ENCODE measurements at regions not wholly inside any gene's neighbourhood (a gene's known extent, or its start where the extent isn't known, plus 50 kb on each side); places are given as distances from the start of the nearest gene placed in this dataset.

DNA sequence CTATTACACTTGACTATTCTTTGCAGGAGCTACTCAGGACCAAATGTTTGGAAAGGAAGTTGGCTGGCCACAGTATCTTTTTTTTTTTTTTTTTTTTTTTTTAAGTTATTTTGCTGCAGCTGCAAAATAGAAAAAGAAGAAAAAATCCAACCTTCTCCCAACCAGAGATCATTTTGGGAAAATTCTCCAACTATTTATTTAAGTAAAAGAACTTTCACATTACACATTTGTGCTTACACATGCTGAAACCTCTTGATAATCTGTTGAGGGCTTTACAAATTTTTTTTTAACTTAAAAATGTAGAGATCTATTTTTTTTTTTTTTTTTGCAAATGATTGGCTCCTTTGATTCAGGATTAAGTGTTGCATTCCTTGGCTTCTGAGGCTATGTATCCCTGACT is 148.0 kb downstream of the POLR2M start:
- DNase-seq = no peak
- TF ChIP-seq POLR2A (IDR thresholded peaks at IDR 0.05) (no peak), POLR2AphosphoS5 (IDR thresholded peaks at IDR 0.05) (no peak), EP300 (IDR thresholded peaks at IDR 0.05; ENCODE audit: low read depth) (no peak)
- TF ChIP-seq, protein P1, sequence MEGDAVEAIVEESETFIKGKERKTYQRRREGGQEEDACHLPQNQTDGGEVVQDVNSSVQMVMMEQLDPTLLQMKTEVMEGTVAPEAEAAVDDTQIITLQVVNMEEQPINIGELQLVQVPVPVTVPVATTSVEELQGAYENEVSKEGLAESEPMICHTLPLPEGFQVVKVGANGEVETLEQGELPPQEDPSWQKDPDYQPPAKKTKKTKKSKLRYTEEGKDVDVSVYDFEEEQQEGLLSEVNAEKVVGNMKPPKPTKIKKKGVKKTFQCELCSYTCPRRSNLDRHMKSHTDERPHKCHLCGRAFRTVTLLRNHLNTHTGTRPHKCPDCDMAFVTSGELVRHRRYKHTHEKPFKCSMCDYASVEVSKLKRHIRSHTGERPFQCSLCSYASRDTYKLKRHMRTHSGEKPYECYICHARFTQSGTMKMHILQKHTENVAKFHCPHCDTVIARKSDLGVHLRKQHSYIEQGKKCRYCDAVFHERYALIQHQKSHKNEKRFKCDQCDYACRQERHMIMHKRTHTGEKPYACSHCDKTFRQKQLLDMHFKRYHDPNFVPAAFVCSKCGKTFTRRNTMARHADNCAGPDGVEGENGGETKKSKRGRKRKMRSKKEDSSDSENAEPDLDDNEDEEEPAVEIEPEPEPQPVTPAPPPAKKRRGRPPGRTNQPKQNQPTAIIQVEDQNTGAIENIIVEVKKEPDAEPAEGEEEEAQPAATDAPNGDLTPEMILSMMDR (IDR thresholded peaks at IDR 0.05) = no peak
- no peaks in the 10 kb centered on the region for H3K4me1 ChIP-seq
- in situ Hi-C loops (cut with MboI; ENCODE audit: low pct_ligation_motif_present in 1 of 4, low pct_unique_long_range_greater_than_20kb in 1 of 4, low sequenced_read_pairs in 3 of 4) (loop anchor here in 3 of 4 donors (5.0 to 25.0 kb wide), 4 partner anchors 107 to 292 kb away; no protein-coding TSS in a partner anchor), intact Hi-C loops (cut with DNase I; ENCODE audit: low total_unique reads) (loop anchor here (5.0 kb wide), 1 partner anchor 1148 kb away; no protein-coding TSS in a partner anchor)
- no peak overlapping the region for H3K4me3 ChIP-seq
- peaks cover 4% of the 10 kb centered on the region for H3K27me3 ChIP-seq
- H3K9me3 ChIP-seq = no peaks in the 10 kb centered on the region
- H3K36me3 ChIP-seq = no peaks in the 10 kb centered on the region
- H3K27ac ChIP-seq = no peak overlapping the region

DNA sequence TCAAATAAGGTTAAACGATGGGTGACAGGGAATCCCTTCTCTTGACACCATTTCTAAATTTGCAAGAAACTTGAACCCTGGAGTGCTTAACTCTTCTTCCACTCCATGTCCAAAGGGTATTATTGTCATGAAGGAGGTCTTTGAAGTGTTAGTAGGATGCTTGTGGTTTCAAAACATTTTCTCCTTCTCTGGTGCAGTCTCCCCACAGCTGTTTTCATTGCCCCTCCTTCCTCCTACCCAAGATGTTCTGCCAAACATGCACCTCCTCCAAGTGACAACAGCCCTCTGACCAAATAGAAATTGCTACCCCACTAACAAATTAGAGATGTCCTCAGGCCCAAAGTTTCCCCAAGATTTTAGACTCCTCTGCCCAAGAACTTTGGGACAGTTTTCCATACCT is 151.4 kb downstream of the POLR2M start:
- no peak for DNase-seq
- H3K27ac ChIP-seq = no peak overlapping the region
- H3K9me3 ChIP-seq = no peaks in the 10 kb centered on the region
- H3K4me1 ChIP-seq = peaks cover 0 to 12% (median 6%) of the 10 kb centered on the region in 4 donors
- H3K4me3 ChIP-seq = no peak overlapping the region
- H3K27me3 ChIP-seq = peaks cover 4% of the 10 kb centered on the region
- no peaks in the 10 kb centered on the region for H3K36me3 ChIP-seq
- TF ChIP-seq POLR2A (IDR thresholded peaks at IDR 0.05) = no peak
- TF ChIP-seq POLR2AphosphoS5 (IDR thresholded peaks at IDR 0.05) = no peak
- no peak for TF ChIP-seq EP300 (IDR thresholded peaks at IDR 0.05; ENCODE audit: low read depth)
- TF ChIP-seq, protein P1 (IDR thresholded peaks at IDR 0.05) = no peak
- in situ Hi-C loops (cut with MboI; ENCODE audit: low pct_ligation_motif_present in 1 of 4, low pct_unique_long_range_greater_than_20kb in 1 of 4, low sequenced_read_pairs in 3 of 4) (loop anchor here in 3 of 4 donors (10.0 to 25.0 kb wide), 3 partner anchors 113 to 296 kb away; no protein-coding TSS in a partner anchor), intact Hi-C loops (cut with DNase I; ENCODE audit: low total_unique reads) (no loop called here)
- WGBS, 2 donors (ENCODE audit: low coverage in 1 of 2) = 79 to 100% methylated on average over 1 of the region's 1 CpG

DNA sequence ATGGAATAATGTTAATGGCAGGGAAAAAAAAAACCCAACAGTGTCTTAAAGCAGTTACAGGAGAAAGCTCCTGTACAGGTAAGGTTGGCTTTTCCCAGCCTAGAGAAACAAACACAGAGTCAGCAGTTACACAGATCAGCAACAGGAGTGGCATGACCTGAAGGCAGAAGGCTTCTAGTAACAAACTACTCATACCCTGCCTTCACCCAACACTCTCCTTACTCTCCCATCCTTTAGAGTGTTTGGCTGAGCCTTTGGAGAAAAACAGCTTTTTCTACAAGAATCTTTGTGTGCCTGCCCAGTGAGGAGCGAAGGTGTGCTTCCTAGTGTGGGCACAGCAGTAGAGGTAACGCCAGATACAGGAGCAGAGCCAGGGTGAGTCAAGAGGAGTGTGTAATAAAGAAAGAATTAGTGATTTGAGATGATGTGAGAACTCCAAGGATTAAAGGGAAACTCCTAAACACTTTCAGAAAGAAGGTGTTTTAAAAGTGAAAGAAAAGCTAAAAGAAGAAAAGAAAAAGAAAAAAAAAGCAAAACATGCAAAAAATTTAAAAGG is 152.7 kb downstream of the POLR2M start:
- 74 to 86% methylated on average over 2 of the region's 2 CpGs for WGBS, 2 donors (ENCODE audit: low coverage in 1 of 2)
- TF ChIP-seq, protein P1 (IDR thresholded peaks at IDR 0.05) = no peak
- TF ChIP-seq EP300 (IDR thresholded peaks at IDR 0.05; ENCODE audit: low read depth) (no peak), POLR2A (IDR thresholded peaks at IDR 0.05) (no peak), POLR2AphosphoS5 (IDR thresholded peaks at IDR 0.05) (no peak)
- H3K36me3 ChIP-seq = no peaks in the 10 kb centered on the region
- no peaks in the 10 kb centered on the region for H3K9me3 ChIP-seq
- no peak for DNase-seq
- in situ Hi-C loops (cut with MboI; ENCODE audit: low pct_ligation_motif_present in 1 of 4, low pct_unique_long_range_greater_than_20kb in 1 of 4, low sequenced_read_pairs in 3 of 4) (loop anchor here in 3 of 4 donors (10.0 to 25.0 kb wide), 3 partner anchors 114 to 297 kb away; no protein-coding TSS in a partner anchor), intact Hi-C loops (cut with DNase I; ENCODE audit: low total_unique reads) (no loop called here)
- H3K4me1 ChIP-seq = peaks cover 0 to 12% (median 6%) of the 10 kb centered on the region in 4 donors
- peaks cover 4% of the 10 kb centered on the region for H3K27me3 ChIP-seq
- H3K4me3 ChIP-seq = no peak overlapping the region
- no peak overlapping the region for H3K27ac ChIP-seq

DNA sequence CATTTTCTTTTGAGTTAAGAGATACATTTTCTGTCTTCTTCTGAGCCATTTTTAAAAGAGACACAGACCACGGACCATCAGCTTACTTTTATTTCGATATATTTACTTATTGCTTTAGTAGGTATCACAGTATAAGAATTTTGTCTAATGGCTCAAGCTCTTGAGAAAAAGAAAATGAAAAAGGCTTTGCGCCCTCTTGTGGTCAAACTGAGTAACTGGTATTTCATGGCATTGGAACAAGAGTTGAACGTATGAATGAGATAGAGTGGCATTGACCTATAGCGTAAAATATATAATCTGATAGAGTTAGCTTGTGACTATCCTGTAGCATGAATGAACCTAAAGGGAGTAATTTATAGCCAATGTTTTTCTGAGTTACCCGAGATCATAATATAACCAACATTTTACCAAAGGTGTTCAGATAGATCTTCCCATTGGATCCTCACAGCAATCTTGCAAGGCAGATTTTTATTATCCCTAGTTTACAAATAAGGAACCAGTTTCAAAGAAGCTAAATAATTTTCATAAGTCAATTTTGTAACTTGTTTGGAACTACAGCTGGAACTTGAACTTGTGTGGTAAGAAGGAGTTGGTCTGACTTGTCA is 154.6 kb downstream of the POLR2M start:
- Histone ChIP-seq H3K4me3 (no peak overlapping the region), H3K36me3 (no peaks in the 10 kb centered on the region), H3K27me3 (peaks cover 4% of the 10 kb centered on the region), H3K27ac (no peak overlapping the region), H3K9me3 (no peaks in the 10 kb centered on the region), H3K4me1 (peaks cover 0 to 12% (median 6%) of the 10 kb centered on the region in 4 donors)
- TF ChIP-seq EP300 (IDR thresholded peaks at IDR 0.05; ENCODE audit: low read depth) = no peak
- TF ChIP-seq, protein P1 (IDR thresholded peaks at IDR 0.05) = peak; percentile 83 to 89 (median 86)
- in situ Hi-C loops (cut with MboI; ENCODE audit: low pct_ligation_motif_present in 1 of 4, low pct_unique_long_range_greater_than_20kb in 1 of 4, low sequenced_read_pairs in 3 of 4) = loop anchor here in 3 of 4 donors (10.0 to 25.0 kb wide), 4 partner anchors 199 to 299 kb away; partner anchors contain the start of gene ALDH1A2 (in 2 of the 3)
- 10 to 13% methylated on average over 6 of the region's 6 CpGs for WGBS, 2 donors (ENCODE audit: low coverage in 1 of 2)
- intact Hi-C loops (cut with DNase I; ENCODE audit: low total_unique reads) = loop anchor here (10.0 kb wide), 2 partner anchors 106 to 204 kb away; partner anchors contain the start of gene ALDH1A2
- no peak for DNase-seq

Data from transverse colon (tissue), 4 donors.